PFSK-1 (cell line): ENCODE measurements at regions not wholly inside any gene's neighbourhood (a gene's known extent, or its start where the extent isn't known, plus 50 kb on each side); places are given as distances from the start of the nearest gene placed in this dataset.

Source experiments
- FOXP2 ChIP-seq: optimal IDR thresholded peaks from 2 replicates; pipeline ENCODE3; 2011; ENCODE audit warnings: borderline replicate concordance, control low read depth, inconsistent platforms; ENCODE audit not compliant: insufficient read depth; ENCODE audit errors: extremely low read length, extremely low read depth
- POLR2AphosphoS5 ChIP-seq: IDR thresholded peaks from 2 replicates; pipeline ENCODE4 v1.6.1; 2012; ENCODE audit warnings: low read depth, mild to moderate bottlenecking, control low read depth, low read length, moderate library complexity
- REST ChIP-seq, 2 experiments: IDR thresholded peaks; 2 replicates each; pipeline versions ENCODE4 v1.6.1 to v1.8.0; 2011 to 2012; ENCODE audit warnings: low read depth in 2 of 2, low read length in 2 of 2, control low read depth in 1 of 2, inconsistent platforms in 1 of 2, mild to moderate bottlenecking in 1 of 2, moderate library complexity in 1 of 2; ENCODE audit not compliant: insufficient read depth in 1 of 2
- SIN3A ChIP-seq: IDR thresholded peaks from 2 replicates; pipeline ENCODE4 v1.6.1; 2012; ENCODE audit warnings: mild to moderate bottlenecking, low read length, moderate library complexity, borderline replicate concordance; ENCODE audit not compliant: insufficient read depth
- TAF1 ChIP-seq: IDR thresholded peaks from 2 replicates; pipeline ENCODE4 v1.6.1; 2012; ENCODE audit warnings: low read length, control low read depth, borderline replicate concordance; ENCODE audit not compliant: insufficient read depth

- TF ChIP-seq FOXP2, result no peak
- no peak for TF ChIP-seq TAF1
- no peak for TF ChIP-seq SIN3A
- no peak for TF ChIP-seq REST (IDR thresholded peaks at IDR 0.05; ENCODE audit: insufficient read depth in 1 of 2, low read depth in 2 of 2, low read length in 2 of 2)
- TF ChIP-seq POLR2AphosphoS5, result no peak
Observed at GRCh38 chr4:147388018-147388417, 92.9 kb upstream of the EDNRA start.

DNA sequence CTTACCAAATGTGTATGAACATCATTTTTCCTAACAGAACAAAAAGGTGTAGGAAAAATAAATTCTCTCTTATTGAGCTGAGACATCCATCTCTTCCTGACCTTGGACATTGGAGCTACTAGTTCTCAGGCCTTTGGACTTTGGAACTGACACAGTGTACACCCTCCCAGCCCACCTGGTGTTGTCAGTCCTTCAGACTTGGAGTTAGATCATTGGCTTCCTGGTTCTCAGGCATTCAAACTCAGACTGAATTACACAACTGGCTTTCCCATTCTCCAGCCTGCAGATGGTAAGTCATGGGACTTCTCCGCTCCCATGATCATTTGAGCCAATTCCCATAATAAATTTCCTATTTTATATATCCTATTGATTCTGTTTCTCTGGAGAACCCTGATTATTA is 84.8 kb upstream of the EDNRA start:
- TF ChIP-seq FOXP2, result no peak
- no peak for TF ChIP-seq REST (IDR thresholded peaks at IDR 0.05; ENCODE audit: insufficient read depth in 1 of 2, low read depth in 2 of 2, low read length in 2 of 2)
- TF ChIP-seq POLR2AphosphoS5, result no peak
- TF ChIP-seq SIN3A, result no peak
- no peak for TF ChIP-seq TAF1

GRCh38 chr4:147398556-147398955 is 82.3 kb upstream of the EDNRA start:
- TF ChIP-seq POLR2AphosphoS5, result no peak
- no peak for TF ChIP-seq FOXP2
- TF ChIP-seq REST (IDR thresholded peaks at IDR 0.05; ENCODE audit: insufficient read depth in 1 of 2, low read depth in 2 of 2, low read length in 2 of 2), result no peak
- no peak for TF ChIP-seq SIN3A
- no peak for TF ChIP-seq TAF1

DNA sequence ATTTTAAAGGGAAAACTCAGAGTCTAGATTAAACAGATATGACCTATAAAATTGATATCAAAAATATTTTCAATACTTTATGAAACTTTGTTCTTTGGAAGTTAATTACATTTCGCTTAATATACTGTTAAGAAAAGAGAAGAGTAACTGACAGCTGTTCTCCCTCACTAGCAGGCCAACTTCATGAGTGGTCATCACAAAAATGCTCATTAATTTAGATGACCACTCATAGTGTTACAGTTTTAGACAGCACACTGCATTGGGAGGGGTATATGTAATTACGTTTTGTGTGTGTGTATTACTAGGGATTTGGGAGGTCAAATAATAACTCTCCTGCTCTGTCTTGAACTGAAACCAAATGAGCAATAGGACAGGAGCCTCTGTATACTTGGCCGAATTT is 80.2 kb upstream of the EDNRA start:
- TF ChIP-seq POLR2AphosphoS5 (no peak), REST (IDR thresholded peaks at IDR 0.05; ENCODE audit: insufficient read depth in 1 of 2, low read depth in 2 of 2, low read length in 2 of 2) (no peak)

GRCh38 chr4:147401221-147401620 is 79.7 kb upstream of the EDNRA start:
- no peak for TF ChIP-seq FOXP2
- TF ChIP-seq TAF1, result no peak
- no peak for TF ChIP-seq POLR2AphosphoS5
- TF ChIP-seq REST (IDR thresholded peaks at IDR 0.05; ENCODE audit: insufficient read depth in 1 of 2, low read depth in 2 of 2, low read length in 2 of 2), result no peak
- TF ChIP-seq SIN3A, result no peak
